HG03045 (cell line): ENCODE measurements at regions not wholly inside any gene's neighbourhood (a gene's known extent, or its start where the extent isn't known, plus 50 kb on each side); places are given as distances from the start of the nearest gene placed in this dataset.
"Not testable (repeated sequence)": the region's sequence is repeated elsewhere in the genome, so short reads cannot be mapped to it uniquely, and the experiment has no call there.

Source experiments
- ATAC-seq: cut with Tn5 transposase; IDR thresholded peaks from one replicate; pipeline ENCODE4 v1.9.1; 2021; ENCODE audit warnings: mild to moderate bottlenecking, moderate library complexity; ENCODE audit not compliant: unreplicated experiment

- ATAC-seq, result no peak
Observed at GRCh38 chr4:164616961-164617360, 137.0 kb upstream of the SMIM31 start.

- ATAC-seq, result no peak
Observed at GRCh38 chr4:164617426-164617825, 136.5 kb upstream of the SMIM31 start.

- no peak for ATAC-seq
Observed at GRCh38 chr4:164617911-164618310, 136.0 kb upstream of the SMIM31 start.

- ATAC-seq, result no peak
Observed at GRCh38 chr4:164621886-164622521, 131.9 kb upstream of the SMIM31 start.

- no peak for ATAC-seq
Observed at GRCh38 chr4:164623099-164623498, 130.8 kb upstream of the SMIM31 start.

DNA sequence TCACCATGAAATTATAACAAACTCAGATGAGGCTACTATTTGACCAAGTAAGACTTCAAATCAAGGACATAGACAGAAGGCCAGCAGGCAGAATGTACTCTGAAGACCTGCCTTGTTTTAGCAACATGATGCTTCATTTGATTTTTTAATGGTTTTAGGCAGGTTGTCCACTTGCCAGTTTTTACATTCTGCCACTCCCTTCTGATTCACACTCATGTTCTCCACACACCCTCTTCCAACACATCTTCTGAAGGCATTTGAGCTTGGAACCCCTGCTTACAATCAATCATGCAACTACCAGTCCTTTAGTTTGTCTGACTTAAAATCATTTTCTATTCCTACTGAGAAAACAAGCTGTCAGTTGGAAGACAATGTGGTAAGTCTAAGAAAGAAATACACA, 114.9 kb upstream of the SMIM31 start:
- ATAC-seq, result no peak

DNA sequence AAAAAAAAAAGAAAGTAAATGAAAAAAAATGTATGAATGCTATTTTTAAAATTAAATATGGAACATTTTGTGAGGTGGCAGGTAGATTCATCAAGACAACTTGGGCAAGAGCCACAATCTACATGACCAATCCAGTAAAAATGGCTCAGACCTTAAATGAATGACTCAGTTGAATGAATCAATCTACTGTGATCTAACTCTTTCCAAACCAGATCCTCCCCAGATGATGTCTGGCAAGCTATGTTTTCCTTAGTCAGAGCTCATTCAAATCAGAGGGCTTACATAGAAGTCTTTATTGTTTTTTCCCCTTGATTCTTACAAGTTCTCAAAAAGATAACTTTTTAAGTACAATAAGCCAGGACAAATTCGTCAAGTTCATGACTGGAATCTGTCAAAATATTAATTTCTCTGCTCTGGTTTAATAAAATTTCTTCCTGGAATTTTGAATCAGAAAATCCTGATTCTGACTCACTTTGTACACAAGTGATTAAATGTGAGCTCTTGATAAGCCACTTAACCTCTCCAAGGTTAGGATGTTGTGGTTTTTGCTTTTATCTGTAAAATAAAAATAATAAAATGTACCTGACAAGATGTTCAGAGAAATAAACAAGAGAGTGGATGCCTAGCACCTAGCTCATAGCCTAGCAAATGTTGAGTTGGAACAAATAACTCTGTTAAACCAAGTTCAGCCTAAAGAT, 105.6 kb upstream of the SMIM31 start:
- no peak for ATAC-seq

DNA sequence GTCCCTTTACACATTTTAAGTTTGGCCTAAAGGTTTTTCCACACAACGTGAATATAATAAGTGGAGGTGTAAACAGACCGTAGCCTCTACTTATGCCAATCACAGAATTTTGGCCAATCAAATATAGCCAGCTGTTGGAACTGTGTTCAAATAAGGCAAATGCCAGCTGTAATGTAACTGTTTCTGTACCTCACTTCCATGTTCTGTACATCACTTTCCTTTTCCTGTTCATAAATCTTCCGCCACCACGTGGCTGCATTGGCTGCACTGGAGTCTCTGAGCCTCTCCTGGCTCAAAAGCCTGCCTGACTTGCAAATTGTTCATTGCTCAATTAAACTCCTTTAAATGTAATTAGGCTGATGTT, 105.1 kb upstream of the SMIM31 start:
- no peak for ATAC-seq

DNA sequence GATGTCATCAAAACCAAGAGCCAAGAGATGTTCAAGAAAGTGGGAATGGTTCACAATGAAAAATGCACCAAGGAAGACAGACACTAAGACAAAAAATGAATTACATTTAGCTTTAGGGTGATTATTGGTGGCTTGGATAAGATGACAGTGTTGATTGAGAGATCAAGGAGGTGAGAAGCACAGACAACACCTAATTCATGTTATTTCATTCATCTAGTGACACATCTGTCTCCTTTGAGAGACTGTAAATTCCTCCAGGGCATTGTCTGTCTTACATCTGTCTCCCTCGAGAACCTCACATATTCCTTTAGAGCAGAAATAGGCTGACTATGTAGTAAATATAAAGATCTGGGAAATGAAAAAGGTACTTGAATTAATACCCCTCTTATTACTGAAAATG, 94.2 kb upstream of the SMIM31 start:
- no peak for ATAC-seq

DNA sequence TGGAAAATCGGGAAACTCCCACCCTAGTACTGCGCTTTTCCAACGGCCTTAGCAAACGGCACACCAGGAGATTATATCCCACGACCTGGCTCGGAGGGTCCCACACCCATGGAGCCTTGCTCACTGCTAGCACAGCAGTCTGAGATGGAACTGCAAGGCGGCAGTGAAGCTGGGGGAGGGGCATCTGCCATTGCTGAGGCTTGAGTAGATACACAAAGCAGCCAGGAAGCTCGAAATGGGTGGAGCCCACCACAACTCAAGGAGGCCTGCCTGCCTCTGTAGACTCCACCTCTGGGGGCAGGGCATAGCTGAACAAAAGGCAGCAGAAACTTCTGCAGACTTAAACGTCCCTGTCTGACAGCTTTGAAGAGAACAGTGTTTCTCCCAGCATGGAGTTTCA, 77.8 kb upstream of the SMIM31 start:
- ATAC-seq, result not testable (repeated sequence)

- no peak for ATAC-seq
Observed at GRCh38 chr4:164683040-164683439, 70.9 kb upstream of the SMIM31 start.

DNA sequence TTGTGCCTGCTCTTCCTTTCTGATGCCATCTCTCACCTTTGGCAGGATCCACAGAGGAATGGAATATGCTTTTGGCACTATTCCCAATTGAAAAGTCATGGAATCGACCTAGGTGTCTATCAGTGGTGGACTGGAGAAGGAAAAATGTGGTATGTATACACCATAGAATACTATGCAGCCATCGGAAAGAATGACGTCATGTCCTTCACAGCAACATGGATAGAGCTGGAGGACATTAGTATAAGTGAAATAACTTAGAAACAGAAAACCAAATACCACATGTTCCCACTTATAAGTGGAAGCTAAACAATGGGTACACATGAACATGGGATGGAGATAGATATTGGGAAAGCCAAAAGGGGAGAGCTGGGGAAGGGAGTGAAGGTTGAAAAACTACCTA, 58.3 kb upstream of the SMIM31 start:
- ATAC-seq, result no peak

DNA sequence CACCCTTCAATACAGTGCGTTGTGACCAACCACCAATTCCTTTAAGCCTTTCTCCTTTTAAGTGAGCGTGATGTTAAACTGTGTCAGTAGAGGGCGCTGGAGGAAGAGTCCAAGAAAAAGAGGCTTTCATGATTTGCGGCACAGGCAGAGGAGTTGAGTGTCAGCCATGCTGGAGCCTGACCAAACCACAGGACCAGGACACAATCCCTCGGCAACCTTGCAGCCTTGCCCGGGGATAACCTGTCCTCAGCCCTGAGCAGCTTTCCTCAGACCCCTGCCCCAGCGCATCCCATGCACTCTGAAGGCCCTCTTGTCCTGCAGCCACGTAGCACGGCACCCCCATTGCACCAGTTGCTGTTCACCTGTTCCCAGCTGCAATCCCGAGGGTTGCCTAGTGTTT, 53.5 kb upstream of the SMIM31 start:
- ATAC-seq, result no peak

GRCh38 chr4:164701665-164702064, 52.3 kb upstream of the SMIM31 start:
- no peak for ATAC-seq
